ENCODE measurements at regions not wholly inside any gene's neighbourhood (a gene's known extent, or its start where the extent isn't known, plus 50 kb on each side); places are given as distances from the start of the nearest gene placed in this dataset.

- Histone ChIP-seq H2AK5ac (ENCODE audit: insufficient read length, low read length) (no peak overlapping the region), H3K4me2 (ENCODE audit: insufficient read depth, insufficient read length, low read length) (no peak overlapping the region), H4K91ac (ENCODE audit: insufficient read length, low read depth, low read length) (no peak overlapping the region), H2BK15ac (ENCODE audit: low read depth, low read length) (no peak overlapping the region), H2BK12ac (ENCODE audit: insufficient read length, low read depth, low read length) (no peak overlapping the region), H4K5ac (ENCODE audit: insufficient read length, low read depth, low read length) (no peak overlapping the region), H2BK5ac (ENCODE audit: insufficient read length, low read length) (no peak overlapping the region), H3K79me1 (ENCODE audit: insufficient read depth, low read depth, low read length, poor library complexity, severe bottlenecking) (no peaks in the 10 kb centered on the region), H3K23ac (ENCODE audit: insufficient read length, low read depth, low read length) (no peak overlapping the region), H3K4me1 (ENCODE audit: insufficient read depth, low read length) (no peaks in the 10 kb centered on the region), H3K4ac (ENCODE audit: low read depth, low read length) (no peak overlapping the region), H3K27ac (ENCODE audit: insufficient read length, low read depth, low read length) (no peak overlapping the region), H3K56ac (ENCODE audit: insufficient read length, low read depth, low read length) (no peak overlapping the region), H3K23me2 (ENCODE audit: insufficient read length, low read depth, low read length, poor library complexity, severe bottlenecking) (no peaks in the 10 kb centered on the region), H3K27me3 (ENCODE audit: insufficient read depth, low read length) (no peaks in the 10 kb centered on the region), H3K9me3 (ENCODE audit: control insufficient read depth, low read depth, low read length) (no peaks in the 10 kb centered on the region), H4K20me1 (ENCODE audit: control insufficient read depth, insufficient read depth, insufficient read length) (no peaks in the 10 kb centered on the region), H2BK20ac (ENCODE audit: low read depth, low read length, poor library complexity, severe bottlenecking) (no peak overlapping the region), H3K79me2 (ENCODE audit: insufficient read depth, low read length) (no peaks in the 10 kb centered on the region), H3T11ph (ENCODE audit: low read length) (no peak overlapping the region), H2BK120ac (ENCODE audit: low read depth, low read length, poor library complexity, severe bottlenecking) (no peak overlapping the region), H4K8ac (replicated peaks; ENCODE audit: insufficient read length, low read depth, low read length) (no peak overlapping the region), H3K14ac (ENCODE audit: insufficient read depth, low read length) (no peak overlapping the region), H2AFZ (ENCODE audit: low read length) (no peak overlapping the region), H3K9ac (ENCODE audit: extremely low read depth, insufficient read length, low read length) (no peak overlapping the region), H3K18ac (ENCODE audit: insufficient read length, low read depth, low read length) (no peak overlapping the region)
- no peak for DNase-seq
- 100% methylated on average over 1 of the region's 3 CpGs for WGBS (ENCODE audit: extremely low coverage, insufficient read length, low lambda C conversion rate)
- H3K4me3 Mint-ChIP-seq, result no peak overlapping the region
- no peaks in the 10 kb centered on the region for H3K9me3 Mint-ChIP-seq
- H3K4me1 Mint-ChIP-seq, result peaks cover 7 to 11% of the 10 kb centered on the region in 2 experiments; a peak in 3 of 4 replicates
- peaks cover 2% of the 10 kb centered on the region for H3K27me3 Mint-ChIP-seq (ENCODE audit: low read depth)
- no peak for TF ChIP-seq CTCF (conservative IDR thresholded peaks at IDR 0.05)
- peak overlapping the region in 1 of 3 experiments; percentile 11; a peak in 1 of 7 replicates for H3K27ac Mint-ChIP-seq
- H3K36me3 Mint-ChIP-seq (ENCODE audit: insufficient read depth in 1 of 3, low read depth in 3 of 3), result no peaks in the 10 kb centered on the region
These were observed 73.8 kb upstream of the NEUROD1 start for GRCh38 chr2:181754105-181754504.

Measured in H9 (cell line).